OCI-LY7 (cell line): ENCODE measurements at regions not wholly inside any gene's neighbourhood (a gene's known extent, or its start where the extent isn't known, plus 50 kb on each side); places are given as distances from the start of the nearest gene placed in this dataset.

Source experiments
- BruUV-seq: library from RNA; stranded (reverse); fragments of 400-500 nt; replicated peaks from 2 replicates; lab custom pipeline; 2021; lab: Mats Ljungman, UMichigan
- CTCF ChIA-PET: fragments of 300-600 bp; sonication (Branson Sonifier 250); formaldehyde crosslinking; loops from one replicate; lab custom pipeline; 2022; ENCODE audit warnings: antibody characterized with exemption; ENCODE audit not compliant: unreplicated experiment; lab: Charles Lee
- POLR2A ChIA-PET: fragments of 300-600 bp; sonication (Branson Sonifier 250); formaldehyde crosslinking; loops from one replicate; lab custom pipeline; 2022; ENCODE audit warnings: antibody characterized with exemption; lab: Charles Lee
- DNase-seq: peaks from one replicate; pipeline ENCODE4 v3.0.0-alpha.2; 2015; ENCODE audit warnings: low spot score
- H2AFZ ChIP-seq: fragments of 200-600 bp; sonication (generic), shearing (Covaris generic); 2 replicates; pipeline ENCODE4 v1.6.1; 2014; ENCODE audit warnings: mild to moderate bottlenecking, antibody characterized with exemption, low read length, moderate library complexity
- H3K27ac ChIP-seq: fragments of 200-600 bp; sonication (generic); 2 replicates; pipeline ENCODE4 v1.5.1; 2014; ENCODE audit warnings: mixed run types, low read depth, mild to moderate bottlenecking, moderate library complexity, low read length, inconsistent platforms; ENCODE audit not compliant: poor library complexity, severe bottlenecking
- H3K36me3 ChIP-seq: fragments of 200-600 bp; sonication (generic); 2 replicates; pipeline ENCODE4 v1.6.1; 2014; ENCODE audit warnings: mild to moderate bottlenecking, antibody characterized with exemption, low read length, moderate library complexity, mixed read lengths; ENCODE audit not compliant: insufficient read depth
- H3K4me1 ChIP-seq: fragments of 200-600 bp; sonication (generic); 2 replicates; pipeline ENCODE4 v1.5.1; 2014; ENCODE audit warnings: mild to moderate bottlenecking, low read length; ENCODE audit not compliant: insufficient read depth, poor library complexity, severe bottlenecking
- H3K4me2 ChIP-seq: fragments of 200-600 bp; sonication (generic); 2 replicates; pipeline ENCODE4 v1.6.1; 2014; ENCODE audit warnings: mild to moderate bottlenecking, low read length
- H3K4me3 ChIP-seq: fragments of 200-600 bp; sonication (generic); 2 replicates; pipeline ENCODE4 v1.5.1; 2014; ENCODE audit warnings: mild to moderate bottlenecking, low read depth, low read length; ENCODE audit not compliant: poor library complexity, severe bottlenecking
- H3K79me2 ChIP-seq: fragments of 200-600 bp; sonication (generic); 2 replicates; pipeline ENCODE4 v1.6.1; 2016; ENCODE audit warnings: low read depth, mild to moderate bottlenecking, low read length, moderate library complexity, mixed read lengths; ENCODE audit not compliant: insufficient read depth
- H3K9me2 ChIP-seq: fragments of 200-600 bp; sonication (generic); 2 replicates; pipeline ENCODE4 v1.6.1; 2016; ENCODE audit warnings: mild to moderate bottlenecking, low read length, mixed read lengths; ENCODE audit not compliant: insufficient read depth
- H3K9me3 ChIP-seq: fragments of 200-600 bp; sonication (generic); 2 replicates; pipeline ENCODE4 v1.6.1; 2014; ENCODE audit warnings: mild to moderate bottlenecking, mixed run types, low read length, mixed read lengths
- H4K20me1 ChIP-seq: fragments of 200-600 bp; sonication (generic); 2 replicates; pipeline ENCODE4 v1.6.1; 2014; ENCODE audit warnings: mild to moderate bottlenecking, antibody characterized with exemption, low read length, moderate library complexity, mixed read lengths; ENCODE audit not compliant: insufficient read depth
- EZH2phosphoT487 ChIP-seq: fragments of 200-600 bp; sonication (generic); IDR thresholded peaks from 2 replicates; pipeline ENCODE4 v1.6.1; 2018; ENCODE audit warnings: low read depth, borderline replicate concordance, mild to moderate bottlenecking, mixed run types, antibody characterized with exemption, low read length, moderate library complexity, mixed read lengths
- intact Hi-C: fragments of 100-400 bp; cut with micrococcal nuclease; formaldehyde crosslinking; loops from one replicate; pipeline ENCODE4 v1.10.0; 2022; ENCODE audit not compliant: unreplicated experiment
- TF ChIP-seq, protein P1 (sequence below): fragments of 200-600 bp; sonication (generic); conservative IDR thresholded peaks from 2 replicates; pipeline ENCODE4 v1.5.1; 2014; ENCODE audit warnings: mild to moderate bottlenecking, antibody characterized with exemption, low read length, moderate library complexity, mixed read lengths

DNA sequence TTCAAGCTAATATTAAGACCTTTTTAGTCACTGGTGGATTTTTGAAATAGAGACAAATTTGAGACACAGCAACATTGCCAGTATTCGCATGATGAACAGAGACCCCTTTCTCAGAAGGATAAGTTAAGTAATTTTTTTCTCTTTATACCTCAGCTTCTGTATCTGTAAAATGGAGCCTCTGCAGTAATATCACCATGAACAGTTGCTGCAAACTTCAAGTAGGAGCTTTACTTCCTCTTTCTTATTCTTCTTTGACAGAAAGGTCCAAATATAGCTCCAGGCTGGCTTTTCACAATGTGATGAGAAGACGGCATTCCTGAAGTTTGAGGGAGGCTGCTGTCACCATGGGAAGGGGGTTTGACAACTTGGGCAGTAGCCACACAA is 158.7 kb downstream of the TDRD15 start:
- Histone ChIP-seq H3K4me3 (no peak overlapping the region), H3K79me2 (no peaks in the 10 kb centered on the region), H3K4me2 (no peak overlapping the region), H2AFZ (no peak overlapping the region), H3K27ac (no peak overlapping the region), H3K9me2 (no peaks in the 10 kb centered on the region), H3K4me1 (no peaks in the 10 kb centered on the region), H4K20me1 (no peaks in the 10 kb centered on the region), H3K36me3 (no peaks in the 10 kb centered on the region), H3K9me3 (no peaks in the 10 kb centered on the region)
- BruUV-seq: no TSS peak
- ChIA-PET POLR2A (no interaction called here), CTCF (no interaction called here)
- no peak for DNase-seq
- intact Hi-C loops: no loop called here
- TF ChIP-seq EZH2phosphoT487: no peak
- TF ChIP-seq, protein P1, sequence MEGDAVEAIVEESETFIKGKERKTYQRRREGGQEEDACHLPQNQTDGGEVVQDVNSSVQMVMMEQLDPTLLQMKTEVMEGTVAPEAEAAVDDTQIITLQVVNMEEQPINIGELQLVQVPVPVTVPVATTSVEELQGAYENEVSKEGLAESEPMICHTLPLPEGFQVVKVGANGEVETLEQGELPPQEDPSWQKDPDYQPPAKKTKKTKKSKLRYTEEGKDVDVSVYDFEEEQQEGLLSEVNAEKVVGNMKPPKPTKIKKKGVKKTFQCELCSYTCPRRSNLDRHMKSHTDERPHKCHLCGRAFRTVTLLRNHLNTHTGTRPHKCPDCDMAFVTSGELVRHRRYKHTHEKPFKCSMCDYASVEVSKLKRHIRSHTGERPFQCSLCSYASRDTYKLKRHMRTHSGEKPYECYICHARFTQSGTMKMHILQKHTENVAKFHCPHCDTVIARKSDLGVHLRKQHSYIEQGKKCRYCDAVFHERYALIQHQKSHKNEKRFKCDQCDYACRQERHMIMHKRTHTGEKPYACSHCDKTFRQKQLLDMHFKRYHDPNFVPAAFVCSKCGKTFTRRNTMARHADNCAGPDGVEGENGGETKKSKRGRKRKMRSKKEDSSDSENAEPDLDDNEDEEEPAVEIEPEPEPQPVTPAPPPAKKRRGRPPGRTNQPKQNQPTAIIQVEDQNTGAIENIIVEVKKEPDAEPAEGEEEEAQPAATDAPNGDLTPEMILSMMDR: no peak

DNA sequence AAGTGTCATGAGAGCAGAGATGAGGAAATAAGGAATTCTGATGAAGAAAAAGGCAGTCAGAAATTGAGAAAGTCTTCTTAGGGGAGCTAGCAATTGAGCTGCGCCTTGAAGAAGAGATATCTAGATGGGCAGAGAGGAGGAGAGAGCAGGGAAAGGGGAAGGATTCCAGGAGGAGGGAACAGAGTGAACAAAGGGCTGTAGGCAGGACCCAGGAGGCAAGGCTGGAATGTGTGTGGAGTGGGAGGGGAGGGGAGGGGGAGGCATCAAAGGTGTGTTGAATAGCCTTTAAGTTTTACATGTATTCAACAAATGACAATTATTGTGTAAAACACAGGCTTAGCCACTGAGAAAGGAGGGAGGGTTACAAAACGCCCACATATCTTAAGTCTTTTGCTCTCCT is 164.5 kb downstream of the TDRD15 start:
- Histone ChIP-seq H3K4me2 (no peak overlapping the region), H3K9me2 (no peaks in the 10 kb centered on the region), H4K20me1 (no peaks in the 10 kb centered on the region), H3K4me1 (no peaks in the 10 kb centered on the region), H3K36me3 (no peaks in the 10 kb centered on the region), H3K4me3 (no peak overlapping the region), H3K9me3 (no peaks in the 10 kb centered on the region), H2AFZ (no peak overlapping the region), H3K27ac (no peak overlapping the region), H3K79me2 (no peaks in the 10 kb centered on the region)
- POLR2A ChIA-PET: interaction anchor here (0.7 kb wide), 1 partner anchor 112 kb away, joined by 4 read pairs; no protein-coding TSS in a partner anchor
- intact Hi-C loops: no loop called here
- TF ChIP-seq, protein P1: no peak
- TF ChIP-seq EZH2phosphoT487: no peak
- CTCF ChIA-PET: no interaction called here
- no peak for DNase-seq
- BruUV-seq: no TSS peak

DNA sequence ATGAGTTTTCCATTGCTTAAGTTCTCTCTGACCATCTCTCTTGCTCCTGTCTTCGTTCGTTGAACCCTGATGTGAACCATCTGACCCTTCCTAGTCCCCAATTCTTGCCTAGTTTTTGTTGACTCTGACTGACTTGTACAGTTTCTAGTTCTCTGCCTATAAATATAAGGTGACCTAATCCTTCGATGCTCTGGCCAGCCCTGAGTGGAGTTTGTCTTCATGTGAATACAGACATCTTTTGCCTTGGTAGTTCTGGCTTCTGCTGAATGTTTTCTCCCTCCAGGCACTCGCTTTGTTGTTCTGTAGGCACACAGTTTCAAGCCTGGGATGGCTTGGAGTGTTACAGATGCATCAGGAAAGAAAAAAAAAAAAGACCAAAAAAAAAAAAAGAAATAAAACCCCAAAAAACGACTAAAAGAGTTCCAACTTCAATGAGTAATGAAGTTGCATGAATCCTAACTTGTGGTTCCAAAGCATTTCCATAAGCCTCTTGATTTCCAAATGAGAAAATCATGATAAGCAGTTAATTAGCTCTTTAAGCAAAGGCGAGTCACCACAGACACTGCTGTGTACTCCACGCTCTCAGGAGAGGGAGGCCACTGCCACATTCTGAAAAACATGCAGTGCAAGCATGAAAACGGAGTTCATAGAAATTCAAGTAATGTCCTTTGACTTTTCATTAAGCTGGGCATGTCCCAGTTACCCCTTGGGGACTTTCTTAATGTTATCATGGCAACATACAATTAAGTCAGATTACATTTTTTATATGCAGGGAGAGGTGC is 165.2 kb downstream of the TDRD15 start:
- H4K20me1 ChIP-seq: no peaks in the 10 kb centered on the region
- TF ChIP-seq, protein P1: no peak
- TF ChIP-seq EZH2phosphoT487: no peak
- H3K9me2 ChIP-seq: no peaks in the 10 kb centered on the region
- no peak for DNase-seq
- intact Hi-C loops: no loop called here
- no peak overlapping the region for H3K4me2 ChIP-seq
- CTCF ChIA-PET: no interaction called here
- POLR2A ChIA-PET: interaction anchor here (0.5 to 0.7 kb wide), 2 partner anchors 146 to 629 kb away, joined by 3 read pairs; no protein-coding TSS in a partner anchor
- no peak overlapping the region for H2AFZ ChIP-seq
- BruUV-seq: no TSS peak
- no peak overlapping the region for H3K4me3 ChIP-seq
- H3K27ac ChIP-seq: no peak overlapping the region
- H3K79me2 ChIP-seq: no peaks in the 10 kb centered on the region
- no peaks in the 10 kb centered on the region for H3K36me3 ChIP-seq
- no peaks in the 10 kb centered on the region for H3K9me3 ChIP-seq
- no peaks in the 10 kb centered on the region for H3K4me1 ChIP-seq
